HG02852 (cell line): ENCODE measurements at regions not wholly inside any gene's neighbourhood (a gene's known extent, or its start where the extent isn't known, plus 50 kb on each side); places are given as distances from the start of the nearest gene placed in this dataset.

ENCODE experiments used
- ATAC-seq: cut with Tn5 transposase; IDR thresholded peaks from one replicate; pipeline ENCODE4 v1.9.1; 2021; ENCODE audit warnings: mild to moderate bottlenecking, moderate library complexity; ENCODE audit not compliant: unreplicated experiment

- ATAC-seq = no peak
These were observed 335.4 kb downstream of the DHX15 start for GRCh38 chr4:24248674-24249630.

GRCh38 chr4:24245491-24245820 lies 338.9 kb downstream of the DHX15 start:
- ATAC-seq = no peak

- no peak for ATAC-seq
These were observed 339.5 kb downstream of the DHX15 start for GRCh38 chr4:24244663-24245490.

- no peak for ATAC-seq
These were observed 340.7 kb downstream of the DHX15 start for GRCh38 chr4:24243641-24244040.

GRCh38 chr4:24241511-24241910 lies 342.8 kb downstream of the DHX15 start:
- no peak for ATAC-seq

GRCh38 chr4:24240655-24241054 lies 343.7 kb downstream of the DHX15 start:
- ATAC-seq = no peak

- no peak for ATAC-seq
These were observed 346.6 kb downstream of the DHX15 start for GRCh38 chr4:24237709-24238108.

GRCh38 chr4:24236532-24236931 lies 346.7 kb upstream of the PPARGC1A start:
- no peak for ATAC-seq

GRCh38 chr4:24236120-24236519 lies 346.3 kb upstream of the PPARGC1A start:
- no peak for ATAC-seq

- no peak for ATAC-seq
These were observed 345.8 kb upstream of the PPARGC1A start for GRCh38 chr4:24235618-24236017.

GRCh38 chr4:24234288-24234848 lies 344.5 kb upstream of the PPARGC1A start:
- ATAC-seq = no peak

GRCh38 chr4:24230955-24231354 lies 341.1 kb upstream of the PPARGC1A start:
- no peak for ATAC-seq

GRCh38 chr4:24229978-24230377 lies 340.1 kb upstream of the PPARGC1A start:
- no peak for ATAC-seq

- no peak for ATAC-seq
These were observed 338.8 kb upstream of the PPARGC1A start for GRCh38 chr4:24228692-24229091.

- peak; percentile 74 for ATAC-seq
These were observed 336.8 kb upstream of the PPARGC1A start for GRCh38 chr4:24226667-24227066.

GRCh38 chr4:24226023-24226422 lies 336.2 kb upstream of the PPARGC1A start:
- ATAC-seq = no peak

GRCh38 chr4:24224446-24224845 lies 334.6 kb upstream of the PPARGC1A start:
- ATAC-seq = no peak

- no peak for ATAC-seq
These were observed 329.4 kb upstream of the PPARGC1A start for GRCh38 chr4:24219209-24219608.

- ATAC-seq = no peak
These were observed 328.7 kb upstream of the PPARGC1A start for GRCh38 chr4:24218566-24218965.

- ATAC-seq = no peak
These were observed 324.9 kb upstream of the PPARGC1A start for GRCh38 chr4:24214796-24215195.

GRCh38 chr4:24213961-24214360 lies 324.1 kb upstream of the PPARGC1A start:
- no peak for ATAC-seq

- ATAC-seq = no peak
These were observed 322.8 kb upstream of the PPARGC1A start for GRCh38 chr4:24212642-24213041.
